ENCODE measurements at regions not wholly inside any gene's neighbourhood (a gene's known extent, or its start where the extent isn't known, plus 50 kb on each side); places are given as distances from the start of the nearest gene placed in this dataset.

GRCh38 chr5:64015824-64016223, 53.6 kb upstream of the HTR1A start:
- no peak for ATAC-seq
- TF ChIP-seq ISL1 (CRISPR knock-in tag; IDR thresholded peaks at IDR 0.05) = no peak
- TF ChIP-seq SNAI2 (CRISPR knock-in tag; IDR thresholded peaks at IDR 0.05) = no peak
- no peak for TF ChIP-seq ZFP3 (CRISPR knock-in tag; IDR thresholded peaks at IDR 0.05)
- no peak for TF ChIP-seq TCF4 (CRISPR knock-in tag; IDR thresholded peaks at IDR 0.05; ENCODE audit: borderline replicate concordance)
- no peak for TF ChIP-seq PATZ1 (CRISPR knock-in tag; IDR thresholded peaks at IDR 0.05; ENCODE audit: borderline replicate concordance)
- no peak for TF ChIP-seq POU6F1 (CRISPR knock-in tag; IDR thresholded peaks at IDR 0.05; ENCODE audit: borderline replicate concordance, low read depth)
- no peak for TF ChIP-seq RARB (CRISPR knock-in tag; IDR thresholded peaks at IDR 0.05)
- TF ChIP-seq ZNF565 (CRISPR knock-in tag; conservative IDR thresholded peaks at IDR 0.05; ENCODE audit: low read depth) = no peak
- no peak for TF ChIP-seq ARNTL (CRISPR knock-in tag; IDR thresholded peaks at IDR 0.05; ENCODE audit: borderline replicate concordance, low read depth)
